Caco-2 (cell line): ENCODE measurements at regions not wholly inside any gene's neighbourhood (a gene's known extent, or its start where the extent isn't known, plus 50 kb on each side); places are given as distances from the start of the nearest gene placed in this dataset.
A peak's percentile ranks its signal among the peaks of the same experiment; 100 is the strongest.

Experiments used
- BruUV-seq: library from RNA; stranded (reverse); fragments of 400-500 nt; replicated peaks from 2 replicates; lab custom pipeline; 2021; lab: Mats Ljungman, UMichigan
- CTCF ChIA-PET: fragments of 300-600 bp; sonication (Branson Sonifier 250); formaldehyde crosslinking; loops from one replicate; lab custom pipeline; 2022; ENCODE audit warnings: antibody characterized with exemption; lab: Charles Lee
- POLR2A ChIA-PET: fragments of 300-600 bp; sonication (Branson Sonifier 250); formaldehyde crosslinking; loops from one replicate; lab custom pipeline; 2022; ENCODE audit warnings: antibody characterized with exemption; lab: Charles Lee
- DNase-seq, 2 experiments: peaks; one replicate each; pipeline versions ENCODE4 v3.0.0 to v3.0.0-alpha.2; 2020 to 2022
- H3K27me3 ChIP-seq: replicated peaks from 2 replicates; pipeline ENCODE4 v1.6.0; 2011; ENCODE audit warnings: low read length; ENCODE audit not compliant: control insufficient read depth, insufficient read depth
- H3K36me3 ChIP-seq: 2 replicates; pipeline ENCODE4 v1.5.1; 2011; ENCODE audit warnings: low read length; ENCODE audit not compliant: control insufficient read depth, insufficient read depth
- H3K4me1 ChIP-seq: fragments of 250-450 bp; sonication (Bioruptor Pico); 2 replicates; pipeline ENCODE4 v1.5.1; 2020; ENCODE audit warnings: mild to moderate bottlenecking
- H3K4me3 ChIP-seq: 2 replicates; pipeline ENCODE4 v1.5.1; 2011; ENCODE audit warnings: low read depth, mild to moderate bottlenecking, control low read depth, low read length
- H3K9me3 ChIP-seq: fragments of 250-450 bp; sonication (Bioruptor Pico); 2 replicates; pipeline ENCODE4 v1.5.1; 2020; ENCODE audit warnings: mild to moderate bottlenecking, moderate library complexity
- H3K27ac Mint-ChIP-seq: one replicate; pipeline ENCODE4 v1.8.0; 2022; ENCODE audit warnings: mixed read lengths; ENCODE audit not compliant: unreplicated experiment
- H3K27me3 Mint-ChIP-seq: one replicate; pipeline ENCODE4 v1.8.0; 2022; ENCODE audit warnings: mixed read lengths; ENCODE audit not compliant: insufficient read depth, unreplicated experiment
- H3K36me3 Mint-ChIP-seq: one replicate; pipeline ENCODE4 v1.8.0; 2022; ENCODE audit warnings: mild to moderate bottlenecking, mixed read lengths; ENCODE audit not compliant: insufficient read depth, unreplicated experiment
- H3K4me1 Mint-ChIP-seq: one replicate; pipeline ENCODE4 v1.8.0; 2022; ENCODE audit warnings: low read depth, mixed read lengths; ENCODE audit not compliant: unreplicated experiment
- H3K4me3 Mint-ChIP-seq: one replicate; pipeline ENCODE4 v1.8.0; 2022; ENCODE audit warnings: mild to moderate bottlenecking, moderate library complexity, mixed read lengths; ENCODE audit not compliant: unreplicated experiment
- H3K9me3 Mint-ChIP-seq: one replicate; pipeline ENCODE4 v1.8.0; 2022; ENCODE audit warnings: mixed read lengths; ENCODE audit not compliant: unreplicated experiment
- CTCF ChIP-seq, 2 experiments: fragments of 200-600 bp in 1 of 2; IDR thresholded peaks; 1 replicate in 1 of 2; 2 replicates in 1 of 2; pipeline versions ENCODE4 v1.5.1 to v1.8.0; 2011 to 2022; ENCODE audit warnings: antibody characterized with exemption in 1 of 2, control low read depth in 1 of 2, inconsistent platforms in 1 of 2, low read depth in 1 of 2, low read length in 1 of 2, mild to moderate bottlenecking in 1 of 2, moderate library complexity in 1 of 2; ENCODE audit not compliant: insufficient read depth in 1 of 2, severe bottlenecking in 1 of 2, unreplicated experiment in 1 of 2
- intact Hi-C: fragments of 100-400 bp; cut with micrococcal nuclease; formaldehyde crosslinking; loops from one replicate; pipeline ENCODE4 v1.10.0; 2022; ENCODE audit not compliant: unreplicated experiment

GRCh38 chr3:110375751-110376518, 695.7 kb upstream of the NECTIN3 start:
- H3K27ac Mint-ChIP-seq, result no peak overlapping the region
- CTCF ChIA-PET, result no interaction called here

GRCh38 chr3:110378481-110378880, 693.1 kb upstream of the NECTIN3 start:
- no peak overlapping the region for H3K4me3 Mint-ChIP-seq
- Histone ChIP-seq H3K36me3 (no peaks in the 10 kb centered on the region), H3K27me3 (no peaks in the 10 kb centered on the region), H3K4me1 (peaks cover 18% of the 10 kb centered on the region), H3K9me3 (no peaks in the 10 kb centered on the region), H3K4me3 (no peak overlapping the region)
- no peaks in the 10 kb centered on the region for H3K9me3 Mint-ChIP-seq
- ChIA-PET CTCF (no interaction called here), POLR2A (no interaction called here)
- no peak overlapping the region for H3K27ac Mint-ChIP-seq
- intact Hi-C loops, result no loop called here
- no peak for TF ChIP-seq CTCF (IDR thresholded peaks at IDR 0.05; ENCODE audit: insufficient read depth in 1 of 2, low read depth in 1 of 2, low read length in 1 of 2, severe bottlenecking in 1 of 2, unreplicated experiment in 1 of 2)
- H3K27me3 Mint-ChIP-seq, result no peaks in the 10 kb centered on the region
- DNase-seq, result no peak
- no peaks in the 10 kb centered on the region for H3K36me3 Mint-ChIP-seq
- H3K4me1 Mint-ChIP-seq, result peaks cover 11% of the 10 kb centered on the region
- no TSS peak for BruUV-seq

More at GRCh38 chr3:110375751-110376518, 695.7 kb upstream of the NECTIN3 start:
- no peaks in the 10 kb centered on the region for H3K36me3 ChIP-seq
- POLR2A ChIA-PET, result no interaction called here
- Mint-ChIP-seq H3K36me3 (no peaks in the 10 kb centered on the region), H3K27me3 (no peaks in the 10 kb centered on the region), H3K9me3 (no peaks in the 10 kb centered on the region), H3K4me3 (no peak overlapping the region), H3K4me1 (peaks cover 11% of the 10 kb centered on the region)
- H3K4me3 ChIP-seq, result no peak overlapping the region
- no peaks in the 10 kb centered on the region for H3K9me3 ChIP-seq
- peak in 1 of 2 experiments; percentile 9 for DNase-seq
- BruUV-seq, result no TSS peak
- no peaks in the 10 kb centered on the region for H3K27me3 ChIP-seq
- intact Hi-C loops, result no loop called here
- H3K4me1 ChIP-seq, result peaks cover 18% of the 10 kb centered on the region
- no peak for TF ChIP-seq CTCF (IDR thresholded peaks at IDR 0.05; ENCODE audit: insufficient read depth in 1 of 2, low read depth in 1 of 2, low read length in 1 of 2, severe bottlenecking in 1 of 2, unreplicated experiment in 1 of 2)

- Histone ChIP-seq H3K4me3 (no peak overlapping the region), H3K27me3 (no peaks in the 10 kb centered on the region), H3K4me1 (peaks cover 5% of the 10 kb centered on the region; the same call in 1 of the 2 replicates), H3K36me3 (no peaks in the 10 kb centered on the region), H3K9me3 (no peaks in the 10 kb centered on the region)
- no peak for DNase-seq
- BruUV-seq, result no TSS peak
- no peak for TF ChIP-seq CTCF (IDR thresholded peaks at IDR 0.05; ENCODE audit: insufficient read depth in 1 of 2, low read depth in 1 of 2, low read length in 1 of 2, severe bottlenecking in 1 of 2, unreplicated experiment in 1 of 2)
- no peak overlapping the region for H3K4me3 Mint-ChIP-seq
- no peaks in the 10 kb centered on the region for H3K4me1 Mint-ChIP-seq
- no peaks in the 10 kb centered on the region for H3K9me3 Mint-ChIP-seq
- intact Hi-C loops, result no loop called here
- ChIA-PET POLR2A (no interaction called here), CTCF (no interaction called here)
- no peaks in the 10 kb centered on the region for H3K36me3 Mint-ChIP-seq
- no peaks in the 10 kb centered on the region for H3K27me3 Mint-ChIP-seq
- no peak overlapping the region for H3K27ac Mint-ChIP-seq
These were observed 689.6 kb upstream of the NECTIN3 start for GRCh38 chr3:110381992-110382391.
